Left kidney (tissue), 1 donor: ENCODE measurements at regions not wholly inside any gene's neighbourhood (a gene's known extent, or its start where the extent isn't known, plus 50 kb on each side); places are given as distances from the start of the nearest gene placed in this dataset.
"Not testable (repeated sequence)": the region's sequence is repeated elsewhere in the genome, so short reads cannot be mapped to it uniquely, and the experiment has no call there.

Experiments
- DNase-seq: peaks from one replicate; pipeline ENCODE4 v3.0.0-alpha.2; 2013

- DNase-seq, result no peak
Measured at GRCh38 chr3:151675858-151676615, 57.7 kb upstream of the AADACL2 start.

GRCh38 chr3:151673974-151674373 lies 59.8 kb upstream of the AADACL2 start:
- DNase-seq, result no peak

GRCh38 chr3:151667762-151668161 lies 66.0 kb upstream of the AADACL2 start:
- DNase-seq, result not testable (repeated sequence)

GRCh38 chr3:151660885-151661284 lies 72.8 kb upstream of the AADACL2 start:
- no peak for DNase-seq

GRCh38 chr3:151644986-151645385 lies 88.7 kb upstream of the AADACL2 start:
- DNase-seq, result no peak

GRCh38 chr3:151644020-151644620 lies 89.6 kb upstream of the AADACL2 start:
- no peak for DNase-seq

- no peak for DNase-seq
Measured at GRCh38 chr3:151639418-151639740, 94.3 kb upstream of the AADACL2 start.

- no peak for DNase-seq
Measured at GRCh38 chr3:151638555-151639417, 94.9 kb upstream of the AADACL2 start.

- no peak for DNase-seq
Measured at GRCh38 chr3:151635905-151636304, 97.8 kb upstream of the AADACL2 start.

- no peak for DNase-seq
Measured at GRCh38 chr3:151631946-151632345, 101.8 kb upstream of the AADACL2 start.

- DNase-seq, result no peak
Measured at GRCh38 chr3:151630938-151631441, 102.7 kb upstream of the AADACL2 start.

- DNase-seq, result no peak
Measured at GRCh38 chr3:151630035-151630434, 103.7 kb upstream of the AADACL2 start.

- no peak for DNase-seq
Measured at GRCh38 chr3:151625586-151625985, 108.1 kb upstream of the AADACL2 start.

- DNase-seq, result no peak
Measured at GRCh38 chr3:151625086-151625485, 108.6 kb upstream of the AADACL2 start.

- DNase-seq, result no peak
Measured at GRCh38 chr3:151620071-151620470, 113.7 kb upstream of the AADACL2 start.

- no peak for DNase-seq
Measured at GRCh38 chr3:151615464-151615863, 118.3 kb upstream of the AADACL2 start.

GRCh38 chr3:151612115-151612514 lies 121.6 kb upstream of the AADACL2 start:
- no peak for DNase-seq

GRCh38 chr3:151611419-151611818 lies 122.3 kb upstream of the AADACL2 start:
- no peak for DNase-seq

- no peak for DNase-seq
Measured at GRCh38 chr3:151609491-151609890, 124.2 kb upstream of the AADACL2 start.

GRCh38 chr3:151604891-151605290 lies 128.8 kb upstream of the AADACL2 start:
- DNase-seq, result no peak

- no peak for DNase-seq
Measured at GRCh38 chr3:151600783-151601182, 132.9 kb upstream of the AADACL2 start.

- DNase-seq, result no peak
Measured at GRCh38 chr3:151599103-151599672, 134.5 kb upstream of the AADACL2 start.

GRCh38 chr3:151596940-151597339 lies 136.1 kb upstream of the IGSF10 start:
- DNase-seq, result no peak
